ENCODE measurements at regions not wholly inside any gene's neighbourhood (a gene's known extent, or its start where the extent isn't known, plus 50 kb on each side); places are given as distances from the start of the nearest gene placed in this dataset.

DNA sequence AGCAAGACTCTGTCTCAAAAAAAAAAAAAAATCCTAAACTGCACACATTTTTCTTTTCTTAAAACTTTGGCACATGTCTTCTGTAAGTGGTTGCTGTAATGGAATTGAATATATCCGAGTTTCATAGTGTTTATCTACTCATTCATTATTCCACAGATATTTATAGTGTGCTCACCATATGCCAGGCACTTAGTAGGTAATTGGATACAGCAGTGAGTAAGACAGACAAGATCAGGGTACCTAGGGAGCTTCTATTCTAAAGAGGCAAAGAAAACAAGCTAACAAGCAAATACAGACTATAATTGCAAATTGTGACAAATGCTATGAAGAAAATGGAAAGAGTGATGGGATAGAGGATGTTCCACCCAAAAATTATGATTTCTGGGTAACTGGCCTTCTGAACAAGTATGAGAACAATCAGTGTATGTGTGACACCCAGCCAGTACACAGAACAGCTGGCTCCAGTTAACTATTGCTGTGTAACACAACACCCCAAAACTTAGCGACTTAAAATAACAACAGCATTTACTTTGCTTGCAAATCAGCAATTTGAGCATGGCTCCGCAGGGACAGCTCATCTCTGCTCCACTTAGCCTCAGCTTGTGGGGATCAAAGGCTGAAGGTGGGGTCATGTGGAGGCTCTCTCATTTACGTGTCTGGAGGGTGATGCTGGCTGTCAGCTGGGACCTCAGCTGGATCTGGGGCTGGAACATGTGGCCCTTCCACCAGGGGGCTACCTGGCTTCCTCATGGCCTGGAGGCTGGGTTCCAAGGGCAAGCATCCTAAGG lies 224.9 kb downstream of the INSIG2 start:
- FAIRE-seq, result no peak

DNA sequence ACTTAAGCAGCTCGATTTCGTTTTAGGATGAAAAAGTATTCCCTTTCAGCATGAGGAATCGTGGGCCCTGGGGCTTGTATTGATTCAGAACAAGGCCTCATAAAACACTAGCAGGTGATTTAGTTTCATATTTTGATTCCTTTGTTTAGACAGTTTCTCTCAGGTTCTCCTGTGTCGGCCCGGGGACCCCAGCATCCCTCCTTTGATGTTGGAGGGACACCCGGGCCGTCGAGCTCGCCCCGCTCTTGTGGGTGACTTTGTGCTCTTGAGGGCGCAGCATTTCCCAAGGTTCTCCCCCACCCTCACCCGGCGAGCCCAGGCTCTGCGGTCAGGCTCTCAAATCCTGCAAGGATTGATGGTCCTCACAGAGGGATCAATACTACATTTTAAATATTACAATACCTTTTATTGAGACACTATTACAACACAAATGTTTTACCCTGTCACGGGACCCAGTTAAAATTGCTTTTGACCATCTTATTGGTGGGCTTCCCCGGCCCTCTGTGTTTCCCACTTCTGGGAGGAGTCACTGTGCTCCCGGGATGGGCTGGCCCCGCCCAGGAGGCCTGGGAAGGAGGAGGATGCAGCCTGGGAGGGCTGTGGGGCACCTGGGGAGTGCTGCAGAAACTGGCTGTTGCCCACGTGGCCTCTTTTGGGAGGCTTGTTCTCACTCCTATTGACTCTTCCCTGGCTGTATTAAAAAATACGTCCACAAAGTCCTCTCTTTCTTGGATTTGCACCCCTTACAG lies 222.6 kb downstream of the INSIG2 start:
- FAIRE-seq, result no peak

DNA sequence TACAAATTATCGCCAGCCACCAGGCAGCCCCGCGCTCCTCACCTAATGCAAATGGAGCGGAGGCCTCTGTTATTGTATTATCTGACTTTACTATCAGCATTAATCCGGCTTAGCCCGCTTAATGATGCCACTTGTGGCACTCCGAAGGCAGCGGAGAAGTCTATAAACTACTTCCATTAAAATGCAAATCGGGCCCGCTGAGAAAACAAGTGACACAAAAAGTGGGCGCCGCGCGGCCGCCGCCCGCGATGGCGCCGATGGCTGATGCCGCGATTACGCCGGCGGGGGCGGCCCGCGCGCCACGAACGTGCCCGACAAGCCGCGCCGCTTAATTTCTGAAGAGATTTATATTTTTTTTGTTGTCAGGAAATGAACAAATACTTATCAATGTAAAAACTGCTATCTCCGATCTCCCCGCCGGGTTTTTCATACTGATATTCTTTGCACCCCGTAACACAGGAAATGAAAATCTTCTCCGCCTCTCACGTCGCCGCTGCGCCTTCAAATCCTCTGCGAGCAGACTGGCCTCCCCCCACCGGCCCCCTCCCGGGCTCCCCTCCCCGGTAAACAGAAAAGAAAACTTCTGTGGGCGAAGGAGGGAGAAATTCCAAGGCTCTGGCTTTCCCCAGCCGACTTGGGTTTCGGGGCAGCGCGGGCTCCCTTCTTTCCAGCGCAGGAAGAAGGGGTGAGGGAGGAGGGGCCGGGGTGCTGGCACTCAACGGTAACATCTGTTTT lies 221.8 kb downstream of the INSIG2 start:
- FAIRE-seq, result no peak

DNA sequence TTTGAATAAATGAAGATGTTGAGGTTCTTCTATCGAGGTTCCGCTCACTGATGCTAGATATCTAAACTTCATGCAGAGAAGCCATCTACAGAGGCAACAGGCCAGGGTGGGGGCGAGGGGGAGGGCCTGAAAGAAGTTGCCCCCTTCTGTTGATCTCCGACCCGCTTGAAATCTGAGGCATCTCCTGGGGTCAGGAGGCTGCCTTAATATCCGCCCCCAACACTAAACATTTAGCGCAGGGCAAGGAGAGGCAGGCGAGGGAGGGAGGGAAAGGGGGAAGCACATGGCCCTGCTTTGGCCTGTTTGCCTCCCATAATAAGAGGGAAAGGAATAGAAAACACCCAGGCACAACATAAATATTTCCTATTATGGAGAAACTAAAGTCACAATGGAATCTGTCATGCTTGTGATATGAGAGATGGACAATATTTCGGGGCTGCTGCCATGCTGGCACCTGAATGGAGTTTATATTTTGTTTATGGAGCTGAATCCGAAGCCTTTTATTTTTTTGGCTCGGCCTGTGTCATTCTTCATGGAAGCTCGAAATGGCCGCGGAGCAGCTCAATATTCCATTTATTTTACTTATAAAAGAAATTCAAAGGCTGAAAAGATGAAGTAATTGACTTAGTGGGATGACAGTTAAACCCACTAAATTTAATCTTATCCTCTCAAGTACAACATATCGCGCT lies 221.1 kb downstream of the INSIG2 start:
- FAIRE-seq, result no peak

DNA sequence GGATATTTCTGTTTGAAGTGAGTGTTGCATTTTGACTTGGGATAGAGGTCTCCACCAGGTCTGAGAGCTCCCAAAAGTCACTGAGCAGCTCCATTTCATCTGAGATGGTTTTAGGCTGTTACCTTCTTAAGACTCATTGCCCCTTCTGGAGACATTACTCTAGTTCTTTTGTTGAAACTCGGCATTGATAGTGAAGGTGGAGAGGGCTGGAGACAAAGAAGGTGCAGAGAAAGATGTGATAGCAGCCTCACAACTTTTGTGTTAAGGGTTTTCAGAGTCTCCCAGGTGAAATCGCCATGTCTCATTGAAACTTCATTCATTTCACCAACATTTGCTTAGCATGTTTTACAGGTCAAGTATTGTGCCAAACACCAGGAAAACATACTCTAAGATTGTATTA lies 219.6 kb downstream of the INSIG2 start:
- FAIRE-seq, result no peak

DNA sequence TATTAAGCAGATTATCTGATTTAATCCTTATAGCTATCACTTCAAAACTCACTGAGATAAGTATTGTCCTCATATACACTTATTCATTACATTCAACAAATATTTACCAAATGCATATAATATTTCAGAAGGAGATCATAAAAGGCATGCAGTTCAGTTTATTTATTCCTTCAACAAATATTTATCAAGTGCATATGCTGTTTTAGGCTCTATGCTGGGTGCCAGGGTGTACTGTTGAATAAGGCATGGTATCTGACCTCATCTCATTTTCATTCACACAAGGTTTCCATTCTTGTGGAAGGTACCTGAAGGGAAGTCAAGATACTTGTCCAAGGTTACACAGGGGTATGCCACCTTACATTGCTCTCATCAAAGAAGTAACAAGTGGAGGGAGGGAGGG lies 213.0 kb downstream of the INSIG2 start:
- FAIRE-seq, result no peak

DNA sequence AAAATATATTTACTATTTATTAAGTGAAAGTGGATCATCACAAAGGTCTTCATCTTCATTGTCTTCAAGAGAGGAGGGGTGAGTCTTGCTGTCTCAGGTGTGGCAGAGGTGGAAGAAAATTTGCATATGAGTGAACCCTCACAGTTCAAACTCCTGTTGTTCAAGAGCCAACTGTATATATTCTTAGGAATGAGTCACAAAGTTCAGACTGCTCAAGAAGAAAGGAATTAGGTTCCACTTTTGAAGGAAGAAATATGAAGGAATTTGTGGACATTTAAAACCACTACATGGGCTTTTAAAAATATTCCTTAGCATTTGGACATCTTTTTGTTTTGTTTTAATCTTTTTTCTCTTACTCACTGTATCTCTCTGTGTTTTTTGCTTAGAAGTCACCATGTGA lies 212.6 kb downstream of the INSIG2 start:
- no peak for FAIRE-seq

DNA sequence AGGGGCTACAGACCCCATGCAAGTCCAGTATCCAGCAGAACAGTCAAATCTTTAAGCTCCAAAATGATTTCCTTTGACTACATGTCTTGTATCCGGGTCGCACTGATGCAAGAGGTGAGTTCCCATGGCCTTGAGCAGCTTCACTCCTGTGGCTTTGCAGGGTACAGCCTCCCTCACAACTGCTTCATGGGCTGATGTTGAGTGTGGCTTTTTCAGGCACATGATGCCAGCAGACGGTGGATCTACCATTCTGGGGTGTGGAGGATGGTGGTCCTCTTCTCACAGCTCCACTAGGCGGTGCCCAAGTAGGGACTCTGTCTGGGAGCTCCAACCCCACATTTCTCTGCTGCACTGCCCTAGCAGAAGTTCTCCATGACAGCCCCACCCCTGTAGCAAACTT lies 208.4 kb downstream of the INSIG2 start:
- no peak for FAIRE-seq

DNA sequence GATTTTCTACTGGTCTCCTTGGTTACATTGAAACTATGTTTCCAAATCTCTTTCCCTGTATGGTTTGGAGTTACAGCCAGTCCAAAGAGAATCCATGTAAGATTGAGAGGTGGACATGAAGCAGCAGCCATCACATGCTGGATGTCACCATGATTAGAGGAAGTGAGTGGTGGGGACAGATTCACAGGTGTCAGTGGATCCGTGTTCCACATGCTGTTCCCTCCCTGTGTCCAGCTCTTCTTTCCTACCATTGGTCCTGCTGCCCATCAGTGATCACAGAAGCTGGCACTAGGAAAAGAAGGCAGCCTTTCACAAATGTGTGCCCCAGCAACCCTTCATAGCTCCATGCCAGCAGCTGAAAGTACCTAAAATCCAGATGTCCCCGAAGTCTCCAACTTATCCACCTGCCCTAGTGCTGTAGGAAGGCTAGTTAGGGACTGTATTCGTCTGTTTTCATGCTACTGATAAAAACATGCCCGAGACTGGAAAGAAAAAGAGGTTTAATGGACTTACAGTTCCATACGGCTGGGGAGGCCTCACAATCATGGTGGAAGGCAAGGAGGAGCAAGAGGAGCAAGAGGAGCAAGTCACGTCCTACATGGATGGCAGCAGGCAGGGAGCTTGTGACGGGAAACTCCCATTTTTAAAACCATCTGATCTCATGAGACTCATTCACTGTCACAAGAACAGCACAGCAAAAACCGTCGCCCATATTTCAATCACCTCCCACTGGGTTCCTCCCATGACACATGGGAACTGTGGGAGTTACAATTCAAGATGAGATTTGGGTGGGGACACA lies 207.5 kb downstream of the INSIG2 start:
- FAIRE-seq, result no peak

DNA sequence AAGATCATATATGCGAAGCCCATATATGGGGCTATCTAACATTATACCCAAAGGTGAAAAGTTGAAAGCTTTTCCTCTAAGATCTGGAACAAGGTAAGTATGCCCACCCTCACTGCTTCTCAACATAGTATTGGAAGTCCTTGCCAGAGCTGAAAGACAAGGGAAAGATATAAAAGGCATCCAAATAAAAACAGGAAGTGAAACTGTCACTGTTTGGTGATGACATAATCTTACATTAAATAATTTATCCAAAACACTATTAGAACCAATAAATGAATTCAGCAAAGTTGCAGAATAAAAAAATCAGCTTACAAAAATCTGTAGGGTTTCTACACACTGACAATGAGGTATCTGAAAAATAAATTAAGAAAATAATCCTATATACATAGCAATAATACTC lies 205.8 kb downstream of the INSIG2 start:
- FAIRE-seq, result no peak

DNA sequence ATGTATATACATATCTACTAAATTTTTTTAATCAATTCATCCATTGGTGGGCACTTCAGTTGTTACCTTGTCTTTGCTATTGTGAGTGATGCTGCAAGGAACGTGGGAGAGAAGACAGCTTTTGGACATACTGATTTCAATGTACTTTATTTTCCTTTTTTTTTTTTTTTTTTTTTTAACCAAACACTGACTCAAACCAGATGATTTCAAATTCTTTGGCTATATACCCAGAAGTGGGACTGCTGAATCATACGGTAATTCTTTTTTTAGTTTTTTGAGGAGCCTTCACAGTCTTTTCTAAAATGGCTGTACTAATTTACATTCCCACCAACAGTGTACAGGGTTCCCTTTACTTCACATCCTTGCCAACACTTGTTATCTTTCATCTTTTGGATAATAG lies 204.7 kb downstream of the INSIG2 start:
- no peak for FAIRE-seq

DNA sequence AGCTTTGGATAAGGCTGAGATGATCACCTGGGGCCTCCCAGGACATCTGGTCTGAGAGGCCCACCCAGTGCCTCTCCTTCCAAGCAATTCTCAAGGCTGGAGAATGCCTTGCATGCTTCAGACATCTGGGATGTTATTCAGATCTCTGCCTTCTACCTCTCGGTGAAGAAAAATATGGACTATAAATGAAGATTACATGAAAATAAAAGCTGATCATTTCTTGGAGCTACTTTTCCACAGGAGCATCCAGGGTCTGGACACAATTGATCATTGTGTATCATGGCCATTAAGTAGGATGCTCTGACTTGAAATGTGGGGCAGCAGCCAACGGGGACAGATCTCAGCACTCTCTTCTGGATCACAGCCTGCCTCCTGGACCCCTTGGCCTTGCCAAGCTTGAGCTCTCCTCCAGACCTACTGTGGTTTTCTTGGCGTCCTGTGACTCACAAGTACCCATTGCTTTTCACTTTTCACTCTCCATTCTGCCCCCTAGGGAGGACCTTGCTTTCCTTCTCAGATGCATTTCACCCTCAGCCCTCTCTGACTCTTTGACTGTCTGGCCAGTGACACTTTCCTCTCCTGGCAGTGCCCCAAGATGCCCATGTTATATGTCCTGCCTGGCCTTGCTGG lies 203.1 kb downstream of the INSIG2 start:
- FAIRE-seq, result no peak

DNA sequence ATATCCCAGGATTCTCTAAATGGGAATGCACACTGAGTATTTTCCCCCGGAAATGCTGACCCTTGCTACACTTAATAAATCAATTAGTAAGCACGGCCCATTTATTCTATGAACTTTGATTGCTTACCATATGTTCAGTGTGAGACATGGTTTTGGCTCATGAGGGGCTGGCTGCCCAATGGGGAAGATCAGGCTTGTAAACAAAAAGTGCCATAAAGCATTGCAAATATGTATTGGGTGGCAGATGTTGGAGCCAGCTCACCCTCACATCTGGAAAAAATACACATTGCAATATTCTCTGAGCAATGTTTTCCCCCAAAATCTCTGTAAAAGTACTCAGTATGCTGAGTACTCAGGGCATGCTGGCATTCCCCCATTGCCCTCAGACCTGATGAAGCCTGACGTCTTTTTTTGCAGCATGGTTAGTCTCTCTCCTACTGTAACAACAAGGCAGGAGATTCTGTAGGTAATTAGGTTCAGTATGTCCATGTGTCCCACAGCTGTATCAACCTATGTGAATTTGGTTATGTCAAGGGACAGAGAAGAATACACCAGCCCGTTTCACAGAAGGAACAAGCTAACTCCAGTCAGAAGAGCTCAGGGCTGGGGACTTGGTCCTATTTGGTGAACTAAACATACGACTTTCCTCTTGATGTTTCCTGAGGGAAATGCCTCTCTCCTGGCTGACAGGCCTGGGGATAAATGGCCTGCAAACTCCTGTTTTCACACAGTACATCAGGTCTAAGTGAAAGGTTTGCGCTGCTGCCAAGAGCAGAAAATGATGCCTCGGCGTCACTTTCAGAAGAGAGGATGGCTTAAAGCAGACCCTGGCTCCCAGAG lies 202.4 kb downstream of the INSIG2 start:
- no peak for FAIRE-seq

DNA sequence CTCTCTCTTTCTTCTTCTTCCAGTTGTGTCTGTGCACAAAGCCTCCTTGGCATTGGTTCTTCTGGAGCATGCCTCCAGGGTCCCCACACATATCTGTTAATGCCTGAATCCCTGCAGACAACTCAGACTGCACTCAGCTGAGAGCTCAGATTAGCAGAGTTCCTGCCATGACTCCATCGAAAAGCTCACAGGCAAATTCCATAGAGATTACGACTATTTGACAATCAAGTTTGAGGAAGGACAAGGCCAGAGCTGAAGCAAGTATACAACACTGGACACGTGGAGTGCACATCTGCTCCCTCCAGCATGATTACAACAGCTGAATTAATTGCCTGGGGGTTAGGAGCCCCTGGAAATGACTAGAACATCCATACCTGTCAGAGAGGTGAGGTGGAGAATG lies 190.7 kb downstream of the INSIG2 start:
- no peak for FAIRE-seq

DNA sequence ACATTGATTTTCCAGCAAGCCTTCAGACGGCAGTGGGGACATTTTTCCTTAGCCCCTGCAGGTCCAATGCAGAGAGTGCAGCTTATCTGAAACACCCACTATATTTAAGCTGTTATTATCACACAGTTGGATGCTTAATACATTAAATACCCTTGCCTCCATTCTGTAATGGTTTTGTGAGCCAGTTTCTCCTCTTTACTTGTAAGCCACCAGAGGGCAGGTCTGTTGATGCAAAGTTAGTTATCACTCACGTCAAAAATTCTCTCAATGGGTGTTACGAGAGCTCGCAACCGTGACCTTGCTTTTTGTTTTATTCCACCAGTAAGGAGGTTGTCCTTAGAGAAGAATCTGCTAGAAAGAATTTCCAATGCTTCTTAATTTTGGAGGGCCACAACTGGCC lies 189.8 kb downstream of the INSIG2 start:
- FAIRE-seq, result no peak

DNA sequence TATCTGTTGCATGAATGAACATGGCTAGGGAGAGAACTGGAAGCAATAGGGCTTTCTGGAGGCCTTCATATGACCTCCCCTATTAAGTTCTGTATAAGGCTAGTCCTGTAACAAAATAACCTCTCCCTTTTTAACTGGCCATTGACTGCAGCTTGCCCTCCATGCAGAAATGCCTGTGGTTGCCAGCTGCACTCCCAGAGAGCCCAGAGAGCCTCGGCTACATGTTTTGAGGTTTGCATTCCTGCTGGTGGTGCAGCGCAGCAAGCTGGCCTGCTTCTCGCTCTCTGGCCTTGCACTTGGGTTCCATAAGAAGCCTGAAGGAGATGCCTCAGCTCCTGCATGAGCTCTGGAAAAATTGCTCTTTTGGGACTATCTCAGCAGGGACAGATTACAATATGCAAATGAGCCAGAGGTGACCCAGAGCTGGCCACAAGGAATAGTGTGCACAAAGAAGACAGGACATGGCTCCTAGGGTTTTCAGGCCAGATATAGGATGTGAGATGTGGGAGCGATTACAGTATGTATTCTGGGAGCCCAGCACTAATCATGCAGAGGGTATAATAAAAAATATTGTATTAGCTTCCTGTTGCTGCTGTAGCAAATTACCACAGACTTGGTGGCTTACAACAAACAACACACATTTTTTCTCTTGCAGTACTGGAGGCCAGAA lies 186.7 kb downstream of the INSIG2 start:
- no peak for FAIRE-seq

DNA sequence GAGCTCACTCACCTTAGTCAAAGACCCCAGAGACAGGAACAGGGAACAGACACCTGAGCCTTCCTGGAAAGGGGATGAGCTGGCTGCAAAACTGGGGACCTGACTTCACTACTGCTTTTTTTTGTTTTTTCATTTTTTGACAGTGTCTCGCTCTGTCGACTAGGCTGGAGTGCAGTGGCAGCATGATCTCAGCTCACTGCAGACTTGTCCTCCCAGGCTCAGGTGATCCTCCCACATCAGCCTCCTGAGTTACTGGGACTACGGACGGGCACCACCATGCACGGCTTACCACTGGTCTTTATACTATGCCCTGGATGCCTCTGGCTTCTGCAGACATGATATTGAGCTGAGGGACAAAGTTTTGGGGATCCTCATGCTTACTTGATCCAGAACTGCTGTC lies 184.1 kb downstream of the INSIG2 start:
- FAIRE-seq, result no peak

DNA sequence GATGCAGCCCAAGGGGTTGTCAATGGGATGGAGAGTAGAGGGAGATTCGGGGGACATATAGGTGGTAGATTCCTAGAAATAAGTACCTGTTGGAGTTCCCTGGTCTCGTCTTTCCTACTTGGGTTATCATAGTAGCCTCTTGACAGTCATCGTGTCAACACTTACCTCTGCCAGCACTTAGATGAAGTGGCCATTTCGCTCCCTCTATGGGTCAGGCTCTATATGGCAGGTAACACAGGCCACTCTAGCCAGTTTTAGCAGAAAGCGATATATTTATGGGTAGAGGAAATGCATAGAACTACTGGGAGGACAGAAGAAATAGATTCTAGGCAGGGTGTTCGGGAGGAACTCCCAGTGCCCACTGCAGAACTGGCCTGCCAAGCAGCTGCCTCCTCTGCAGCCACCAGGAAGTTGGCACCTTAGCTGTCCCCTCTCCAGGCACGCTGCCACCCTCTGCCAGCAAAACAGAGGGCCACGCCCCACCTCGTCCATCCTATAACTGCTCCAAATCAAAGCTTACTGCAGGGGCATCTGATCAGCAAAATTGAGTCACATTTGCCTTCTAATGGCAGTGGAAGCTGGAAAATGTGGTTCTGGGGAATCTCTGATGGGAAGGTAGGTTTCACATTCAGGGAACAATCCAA lies 181.3 kb downstream of the INSIG2 start:
- FAIRE-seq, result no peak

DNA sequence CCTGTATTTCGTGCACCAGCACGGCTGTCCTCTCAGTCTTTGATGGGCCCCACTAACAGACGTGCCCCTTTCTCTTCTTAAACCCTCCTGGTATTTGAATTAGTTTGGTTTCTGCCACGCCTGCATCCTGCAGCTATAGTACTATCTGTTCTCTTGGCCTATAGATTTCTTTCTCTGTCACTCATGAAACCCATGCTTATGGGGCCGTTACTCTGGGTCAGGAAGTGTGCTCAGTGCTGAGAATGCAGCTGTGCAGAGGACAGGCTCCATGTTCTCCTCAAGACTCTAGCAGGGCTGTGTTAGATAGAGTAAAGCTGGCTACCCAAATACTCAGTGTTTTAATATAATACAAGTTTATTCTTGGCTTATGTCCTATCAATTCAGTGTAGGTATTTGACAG lies 180.0 kb downstream of the INSIG2 start:
- no peak for FAIRE-seq
